ENCODE measurements at regions not wholly inside any gene's neighbourhood (a gene's known extent, or its start where the extent isn't known, plus 50 kb on each side); places are given as distances from the start of the nearest gene placed in this dataset.

GRCh38 chrY:15554991-15555390 lies 1030.7 kb downstream of the NLGN4Y start:
- H3K27ac Mint-ChIP-seq, result no peak overlapping the region
- no peaks in the 10 kb centered on the region for H3K79me2 ChIP-seq (replicated peaks; ENCODE audit: insufficient read depth)
- no peaks in the 10 kb centered on the region for H3K9me2 ChIP-seq (ENCODE audit: insufficient read depth)
- H3F3A ChIP-seq (replicated peaks; ENCODE audit: low read depth), result no peaks in the 10 kb centered on the region
- no peak for DNase-seq (ENCODE audit: low spot score)
- H3K36me3 ChIP-seq (ENCODE audit: insufficient read depth), result no peaks in the 10 kb centered on the region
- no peaks in the 10 kb centered on the region for H3K4me1 Mint-ChIP-seq
- H3K27ac ChIP-seq (ENCODE audit: low read depth), result no peak overlapping the region
- H4K20me1 ChIP-seq (replicated peaks; ENCODE audit: insufficient read depth), result no peaks in the 10 kb centered on the region
- no peak for TF ChIP-seq CTCF (conservative IDR thresholded peaks at IDR 0.05; ENCODE audit: low read depth in 2 of 2)
- TF ChIP-seq JUNB (IDR thresholded peaks at IDR 0.05; ENCODE audit: unreplicated experiment), result no peak
- TF ChIP-seq STAT1 (IDR thresholded peaks at IDR 0.05; ENCODE audit: unreplicated experiment), result no peak
- no peak for TF ChIP-seq ETS1 (IDR thresholded peaks at IDR 0.05)
- TF ChIP-seq ZNF331 (CRISPR knock-in tag; IDR thresholded peaks at IDR 0.05; ENCODE audit: low read depth), result no peak
- TF ChIP-seq NANOG (IDR thresholded peaks at IDR 0.05; ENCODE audit: borderline replicate concordance), result no peak
- no peak for TF ChIP-seq EZH2phosphoT487 (IDR thresholded peaks at IDR 0.05; ENCODE audit: unreplicated experiment)
- TF ChIP-seq EZH2 (IDR thresholded peaks at IDR 0.05; ENCODE audit: low read depth, unreplicated experiment), result no peak
- TF ChIP-seq CREB1 (CRISPR knock-in tag; IDR thresholded peaks at IDR 0.05; ENCODE audit: low read depth), result no peak
- no peak for TF ChIP-seq REST (IDR thresholded peaks at IDR 0.05; ENCODE audit: unreplicated experiment)
- TF ChIP-seq ZNF462 (CRISPR knock-in tag; IDR thresholded peaks at IDR 0.05), result no peak
- no peak for TF ChIP-seq POLR2AphosphoS5 (IDR thresholded peaks at IDR 0.05; ENCODE audit: low read depth)
- no peak for TF ChIP-seq ZNF114 (CRISPR knock-in tag; IDR thresholded peaks at IDR 0.05)
- no peak overlapping the region for H3K4me3 Mint-ChIP-seq
- no peaks in the 10 kb centered on the region for H3K27me3 Mint-ChIP-seq (ENCODE audit: insufficient read depth, low read depth, poor library complexity)
- no peak overlapping the region for H2AFZ ChIP-seq
- no peaks in the 10 kb centered on the region for H3K4me1 ChIP-seq (ENCODE audit: insufficient read depth)
- no peaks in the 10 kb centered on the region for H3K27me3 ChIP-seq (ENCODE audit: insufficient read depth)
- H3K36me3 Mint-ChIP-seq (ENCODE audit: low read depth), result no peaks in the 10 kb centered on the region
- H3K4me3 ChIP-seq, result no peak overlapping the region
- no peak for ATAC-seq
- H3K9me3 Mint-ChIP-seq, result peaks cover 3% of the 10 kb centered on the region; the same call in 1 of the 3 replicates
- H3K4me2 ChIP-seq, result no peak overlapping the region
